HG03342 (cell line): ENCODE measurements at regions not wholly inside any gene's neighbourhood (a gene's known extent, or its start where the extent isn't known, plus 50 kb on each side); places are given as distances from the start of the nearest gene placed in this dataset.

ENCODE experiments used
- ATAC-seq: cut with Tn5 transposase; IDR thresholded peaks from one replicate; pipeline ENCODE4 v1.9.1; 2021; ENCODE audit warnings: mild to moderate bottlenecking, moderate library complexity; ENCODE audit not compliant: unreplicated experiment

GRCh38 chr13:34401696-34402095, 540.4 kb upstream of the NBEA start:
- ATAC-seq = no peak

- ATAC-seq = no peak
These were observed 536.5 kb upstream of the NBEA start for GRCh38 chr13:34405410-34406181.

- no peak for ATAC-seq
These were observed 533.4 kb upstream of the NBEA start for GRCh38 chr13:34408640-34409039.

GRCh38 chr13:34409496-34410182, 532.4 kb upstream of the NBEA start:
- ATAC-seq = no peak

GRCh38 chr13:34410678-34411077, 531.4 kb upstream of the NBEA start:
- ATAC-seq = no peak

- no peak for ATAC-seq
These were observed 530.9 kb upstream of the NBEA start for GRCh38 chr13:34411177-34411576.

GRCh38 chr13:34411894-34412293, 530.2 kb upstream of the NBEA start:
- no peak for ATAC-seq

- no peak for ATAC-seq
These were observed 529.8 kb upstream of the NBEA start for GRCh38 chr13:34412295-34412694.

GRCh38 chr13:34412817-34413375, 529.2 kb upstream of the NBEA start:
- ATAC-seq = no peak

GRCh38 chr13:34413538-34414210, 528.4 kb upstream of the NBEA start:
- ATAC-seq = no peak

- no peak for ATAC-seq
These were observed 527.5 kb upstream of the NBEA start for GRCh38 chr13:34414616-34415015.

- ATAC-seq = no peak
These were observed 525.1 kb upstream of the NBEA start for GRCh38 chr13:34416971-34417380.

- ATAC-seq = no peak
These were observed 524.2 kb upstream of the NBEA start for GRCh38 chr13:34417896-34418295.

GRCh38 chr13:34419025-34419424, 523.0 kb upstream of the NBEA start:
- no peak for ATAC-seq

GRCh38 chr13:34419755-34420154, 522.3 kb upstream of the NBEA start:
- no peak for ATAC-seq

- ATAC-seq = no peak
These were observed 521.2 kb upstream of the NBEA start for GRCh38 chr13:34420702-34421346.

GRCh38 chr13:34421347-34421719, 520.7 kb upstream of the NBEA start:
- ATAC-seq = no peak

- ATAC-seq = no peak
These were observed 520.1 kb upstream of the NBEA start for GRCh38 chr13:34421858-34422475.

- ATAC-seq = no peak
These were observed 519.1 kb upstream of the NBEA start for GRCh38 chr13:34422956-34423355.

- ATAC-seq = no peak
These were observed 516.6 kb upstream of the NBEA start for GRCh38 chr13:34425327-34425949.
